SJSA1 (cell line): ENCODE measurements at regions not wholly inside any gene's neighbourhood (a gene's known extent, or its start where the extent isn't known, plus 50 kb on each side); places are given as distances from the start of the nearest gene placed in this dataset.

Experiments
- DNase-seq, 2 experiments: peaks; one replicate each; pipeline ENCODE4 v3.0.0-alpha.2; 2015 to 2020; ENCODE audit warnings: low spot score in 2 of 2, low read depth in 1 of 2
- H3K27ac ChIP-seq: fragments of 250-450 bp; sonication (Bioruptor Pico); 2 replicates; pipeline ENCODE4 v1.5.1; 2020; ENCODE audit warnings: mild to moderate bottlenecking, moderate library complexity
- H3K27me3 ChIP-seq: fragments of 250-450 bp; sonication (Bioruptor Pico); replicated peaks from 2 replicates; pipeline ENCODE4 v1.5.1; 2020; ENCODE audit warnings: mild to moderate bottlenecking, moderate library complexity
- H3K36me3 ChIP-seq: fragments of 250-450 bp; sonication (Bioruptor Pico); 2 replicates; pipeline ENCODE4 v1.5.1; 2020; ENCODE audit warnings: mild to moderate bottlenecking
- H3K4me1 ChIP-seq: fragments of 250-450 bp; sonication (Bioruptor Pico); replicated peaks from 2 replicates; pipeline ENCODE4 v1.6.1; 2021; ENCODE audit warnings: mild to moderate bottlenecking
- H3K4me3 ChIP-seq: fragments of 250-450 bp; sonication (Bioruptor Pico); 2 replicates; pipeline ENCODE4 v1.5.1; 2020; ENCODE audit warnings: mild to moderate bottlenecking
- H3K9me3 ChIP-seq: fragments of 250-450 bp; sonication (Bioruptor Pico); replicated peaks from 2 replicates; pipeline ENCODE4 v1.5.1; 2020; ENCODE audit warnings: mild to moderate bottlenecking

DNA sequence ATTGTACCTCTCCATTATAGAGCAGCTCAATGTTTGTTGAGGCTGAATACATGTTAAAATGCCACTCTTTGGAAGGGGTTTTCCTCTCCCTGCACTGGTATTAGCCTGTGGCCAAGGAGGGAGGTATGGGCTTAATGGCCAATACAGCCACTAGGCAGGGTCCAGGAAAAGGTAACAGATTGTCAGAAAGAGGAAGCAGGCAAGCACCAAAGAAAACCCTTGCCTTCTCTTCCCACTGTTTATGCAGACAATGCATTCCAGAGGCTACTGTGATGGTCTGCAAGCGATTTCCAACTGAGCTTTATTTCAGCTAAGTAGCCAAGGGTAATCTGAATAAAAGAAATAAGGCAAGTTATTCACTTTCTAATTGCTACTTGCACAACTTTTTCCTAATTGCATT lies 95.3 kb upstream of the SLC27A6 start:
- DNase-seq, result no peak
- H3K27ac ChIP-seq, result no peak overlapping the region
- H3K4me3 ChIP-seq, result no peak overlapping the region
- no peaks in the 10 kb centered on the region for H3K9me3 ChIP-seq
- H3K36me3 ChIP-seq, result no peaks in the 10 kb centered on the region
- no peaks in the 10 kb centered on the region for H3K4me1 ChIP-seq
- no peaks in the 10 kb centered on the region for H3K27me3 ChIP-seq

GRCh38 chr5:128870373-128870772 lies 94.9 kb upstream of the SLC27A6 start:
- no peaks in the 10 kb centered on the region for H3K27me3 ChIP-seq
- no peak overlapping the region for H3K4me3 ChIP-seq
- no peaks in the 10 kb centered on the region for H3K4me1 ChIP-seq
- no peak overlapping the region for H3K27ac ChIP-seq
- H3K36me3 ChIP-seq, result no peaks in the 10 kb centered on the region
- H3K9me3 ChIP-seq, result no peaks in the 10 kb centered on the region
- no peak for DNase-seq

DNA sequence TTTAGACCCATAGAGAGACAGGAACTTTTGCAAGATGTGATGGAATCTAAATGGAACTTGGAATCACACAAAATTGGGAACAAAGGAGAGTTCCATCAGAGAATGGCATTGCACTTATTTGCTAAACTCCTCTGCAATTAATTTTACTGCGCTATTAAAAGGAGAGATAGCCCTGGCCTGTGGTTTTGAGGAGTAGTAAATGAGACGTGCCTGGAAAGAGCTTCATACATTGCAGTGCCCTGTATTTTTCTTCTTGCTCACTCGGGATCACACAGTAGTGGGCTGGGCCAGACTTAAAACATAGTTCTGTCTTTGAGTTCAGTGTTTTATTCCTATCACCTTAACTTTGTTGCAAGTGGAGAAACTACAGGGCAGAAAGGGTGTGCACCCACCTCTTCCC lies 94.4 kb upstream of the SLC27A6 start:
- H3K9me3 ChIP-seq, result no peaks in the 10 kb centered on the region
- no peak overlapping the region for H3K27ac ChIP-seq
- H3K4me3 ChIP-seq, result no peak overlapping the region
- H3K36me3 ChIP-seq, result no peaks in the 10 kb centered on the region
- no peak for DNase-seq
- no peaks in the 10 kb centered on the region for H3K4me1 ChIP-seq
- H3K27me3 ChIP-seq, result no peaks in the 10 kb centered on the region

DNA sequence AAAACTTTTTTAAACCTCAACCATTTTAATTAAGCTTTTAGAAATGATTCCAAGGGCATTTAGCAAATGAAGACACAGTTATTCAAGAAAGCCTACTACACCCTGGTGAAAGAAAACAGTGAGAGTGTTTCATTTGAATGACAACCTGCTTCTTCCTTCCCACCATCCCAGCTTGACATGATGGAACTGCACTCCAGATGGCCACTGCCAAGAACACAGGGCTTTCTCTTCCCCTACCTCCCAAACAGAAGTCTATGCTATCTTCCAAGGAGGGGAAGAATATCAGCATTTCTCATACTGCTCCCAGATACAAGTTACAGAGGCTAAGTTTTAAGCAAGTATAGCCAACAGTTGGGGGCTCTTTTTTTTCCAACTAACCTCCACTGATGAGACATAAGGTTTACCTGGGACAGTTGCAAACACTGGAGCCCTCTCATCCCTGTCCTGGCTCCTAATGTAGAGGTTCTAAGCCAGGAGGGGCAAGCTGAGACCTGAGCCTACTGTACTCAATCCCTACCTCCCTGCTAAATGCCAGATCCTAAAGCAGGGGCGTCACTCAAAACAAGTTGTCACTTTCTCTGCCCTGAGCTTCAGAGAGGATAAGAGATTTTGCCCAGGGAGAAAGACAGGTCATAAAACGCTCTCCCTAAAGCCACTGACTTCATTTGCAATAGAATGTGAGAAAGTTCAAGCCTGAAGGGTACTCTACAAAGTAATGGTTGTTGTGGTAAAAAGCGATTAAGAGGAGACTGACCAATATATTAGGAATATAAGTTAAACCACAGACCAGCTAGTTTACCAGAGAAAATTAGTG lies 88.5 kb upstream of the SLC27A6 start:
- Histone ChIP-seq H3K9me3 (no peaks in the 10 kb centered on the region), H3K27ac (no peak overlapping the region), H3K4me3 (no peak overlapping the region), H3K36me3 (no peaks in the 10 kb centered on the region), H3K4me1 (no peaks in the 10 kb centered on the region), H3K27me3 (no peaks in the 10 kb centered on the region; the same call in 1 of the 2 replicates)
- DNase-seq, result no peak

GRCh38 chr5:128877476-128877875 lies 87.8 kb upstream of the SLC27A6 start:
- no peak overlapping the region for H3K4me3 ChIP-seq
- no peak overlapping the region for H3K27ac ChIP-seq
- no peaks in the 10 kb centered on the region for H3K9me3 ChIP-seq
- H3K36me3 ChIP-seq, result no peaks in the 10 kb centered on the region
- H3K27me3 ChIP-seq, result no peaks in the 10 kb centered on the region; the same call in 1 of the 2 replicates
- no peak for DNase-seq
- no peaks in the 10 kb centered on the region for H3K4me1 ChIP-seq

GRCh38 chr5:128881502-128882018 lies 83.7 kb upstream of the SLC27A6 start:
- Histone ChIP-seq H3K27ac (no peak overlapping the region), H3K4me1 (no peaks in the 10 kb centered on the region), H3K9me3 (no peaks in the 10 kb centered on the region; the same call in 1 of the 2 replicates), H3K36me3 (no peaks in the 10 kb centered on the region), H3K4me3 (no peak overlapping the region), H3K27me3 (no peaks in the 10 kb centered on the region; the same call in 1 of the 2 replicates)
- DNase-seq, result no peak

- no peaks in the 10 kb centered on the region; the same call in 1 of the 2 replicates for H3K9me3 ChIP-seq
- no peak for DNase-seq
- H3K36me3 ChIP-seq, result no peaks in the 10 kb centered on the region
- H3K27ac ChIP-seq, result no peak overlapping the region
- no peaks in the 10 kb centered on the region; the same call in 1 of the 2 replicates for H3K27me3 ChIP-seq
- H3K4me3 ChIP-seq, result no peak overlapping the region
- no peaks in the 10 kb centered on the region for H3K4me1 ChIP-seq
These were observed 79.5 kb upstream of the SLC27A6 start for GRCh38 chr5:128885649-128886255.

- no peak for DNase-seq
- no peak overlapping the region for H3K27ac ChIP-seq
- H3K36me3 ChIP-seq, result no peaks in the 10 kb centered on the region
- H3K4me3 ChIP-seq, result no peak overlapping the region
- H3K9me3 ChIP-seq, result no peaks in the 10 kb centered on the region
- H3K4me1 ChIP-seq, result no peaks in the 10 kb centered on the region
- H3K27me3 ChIP-seq, result no peaks in the 10 kb centered on the region
These were observed 70.2 kb upstream of the SLC27A6 start for GRCh38 chr5:128895122-128895521.

GRCh38 chr5:128896675-128897074 lies 68.6 kb upstream of the SLC27A6 start:
- Histone ChIP-seq H3K4me3 (no peak overlapping the region), H3K9me3 (no peaks in the 10 kb centered on the region), H3K4me1 (no peaks in the 10 kb centered on the region), H3K27me3 (no peaks in the 10 kb centered on the region), H3K36me3 (no peaks in the 10 kb centered on the region), H3K27ac (no peak overlapping the region)
- DNase-seq, result no peak

- H3K4me1 ChIP-seq, result no peaks in the 10 kb centered on the region
- no peak overlapping the region for H3K27ac ChIP-seq
- no peak for DNase-seq
- H3K9me3 ChIP-seq, result no peaks in the 10 kb centered on the region
- H3K36me3 ChIP-seq, result no peaks in the 10 kb centered on the region
- no peaks in the 10 kb centered on the region for H3K27me3 ChIP-seq
- no peak overlapping the region for H3K4me3 ChIP-seq
These were observed 61.7 kb upstream of the SLC27A6 start for GRCh38 chr5:128903550-128903949.

DNA sequence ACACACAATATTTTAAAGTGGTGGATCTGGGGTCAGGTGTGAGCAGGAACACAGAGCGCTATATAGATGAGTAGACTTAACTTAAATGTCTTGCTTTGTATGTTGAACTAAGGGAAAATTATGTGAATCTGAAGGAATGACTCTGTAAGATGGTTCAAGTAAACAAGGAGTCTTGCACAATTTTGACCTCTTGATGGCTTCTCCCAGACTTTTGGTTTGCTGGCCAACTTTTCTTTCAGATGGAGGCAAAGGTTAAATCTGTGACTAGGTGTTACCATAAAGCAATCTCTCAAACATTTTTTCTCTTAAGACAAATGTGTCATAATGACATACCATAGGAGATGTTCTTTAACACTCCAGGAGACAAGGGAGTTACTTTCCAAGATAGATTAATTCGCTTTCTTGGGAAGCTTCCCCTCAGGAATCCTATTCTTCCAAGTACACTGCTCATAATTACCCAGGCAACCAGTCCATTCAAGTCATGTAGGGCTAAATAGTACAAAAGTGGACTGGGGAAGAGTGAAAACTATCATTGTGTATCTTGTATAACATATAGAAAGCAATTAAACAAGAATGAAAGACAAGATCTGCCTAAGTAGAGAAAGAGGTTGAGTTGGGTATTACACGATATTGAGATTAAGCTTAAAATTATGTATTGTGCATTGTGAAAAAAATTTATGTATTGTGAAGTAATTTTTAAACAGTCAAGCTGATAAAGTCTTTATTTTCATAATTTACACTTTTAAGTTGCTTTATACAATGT lies 60.3 kb upstream of the SLC27A6 start:
- Histone ChIP-seq H3K27me3 (no peaks in the 10 kb centered on the region), H3K4me1 (no peaks in the 10 kb centered on the region), H3K27ac (no peak overlapping the region), H3K4me3 (no peak overlapping the region), H3K9me3 (no peaks in the 10 kb centered on the region), H3K36me3 (no peaks in the 10 kb centered on the region)
- no peak for DNase-seq

DNA sequence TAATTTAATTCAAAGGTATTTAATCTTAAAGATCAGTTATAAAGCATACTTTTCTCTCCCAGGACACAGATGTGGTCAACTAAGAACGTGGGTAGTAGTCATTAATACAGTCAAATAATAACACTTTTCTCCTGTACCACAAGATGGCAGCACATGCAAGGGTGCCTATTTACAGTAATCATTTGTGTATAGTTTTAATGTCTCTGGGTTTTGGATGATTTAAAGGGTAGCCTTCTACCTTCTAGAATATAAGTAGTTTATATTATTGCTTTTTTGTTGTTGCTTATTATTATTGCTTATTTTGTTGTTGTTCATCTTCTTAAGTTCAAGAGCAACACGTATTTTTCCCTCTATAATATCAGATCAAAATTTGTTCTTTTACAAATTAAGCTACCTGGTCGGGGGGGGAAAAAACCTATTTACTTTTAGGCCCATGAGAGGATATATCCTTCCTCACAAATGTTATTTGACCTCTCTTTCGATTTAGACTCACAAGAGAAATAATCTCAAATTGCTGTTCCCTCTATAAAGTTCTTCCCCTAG lies 59.6 kb upstream of the SLC27A6 start:
- no peaks in the 10 kb centered on the region for H3K36me3 ChIP-seq
- H3K27me3 ChIP-seq, result no peaks in the 10 kb centered on the region
- DNase-seq, result peak in 1 of 2 experiments; percentile 52
- no peaks in the 10 kb centered on the region for H3K4me1 ChIP-seq
- H3K9me3 ChIP-seq, result no peaks in the 10 kb centered on the region
- H3K27ac ChIP-seq, result no peak overlapping the region
- H3K4me3 ChIP-seq, result no peak overlapping the region

DNA sequence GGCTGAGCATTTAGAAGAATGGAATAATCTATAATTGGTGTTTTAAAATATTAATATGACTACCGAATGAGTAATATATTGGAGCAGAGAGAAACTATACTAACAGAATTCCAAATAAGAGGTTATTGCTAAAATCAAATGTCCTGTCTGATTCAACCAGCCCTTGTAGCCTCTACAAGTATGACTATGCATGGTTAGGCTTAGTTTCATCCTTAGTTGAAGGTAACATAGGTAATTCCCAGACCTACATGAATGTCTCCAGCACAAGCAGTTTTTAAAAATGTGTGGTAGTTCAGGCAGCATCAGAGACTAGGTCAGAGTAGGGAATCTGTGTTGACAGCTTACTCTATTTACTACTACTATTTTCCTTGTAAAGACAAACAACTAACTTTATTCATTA lies 51.7 kb upstream of the SLC27A6 start:
- Histone ChIP-seq H3K4me3 (no peak overlapping the region), H3K9me3 (no peaks in the 10 kb centered on the region), H3K27me3 (no peaks in the 10 kb centered on the region), H3K4me1 (no peaks in the 10 kb centered on the region), H3K27ac (no peak overlapping the region), H3K36me3 (no peaks in the 10 kb centered on the region)
- no peak for DNase-seq
